ENCODE measurements at regions not wholly inside any gene's neighbourhood (a gene's known extent, or its start where the extent isn't known, plus 50 kb on each side); places are given as distances from the start of the nearest gene placed in this dataset.

GRCh38 chr14:65239143-65239937 lies 137.0 kb upstream of the MAX start (continued):
- TF ChIP-seq USF2 (IDR thresholded peaks at IDR 0.05; ENCODE audit: borderline replicate concordance, low read depth, low read length) (no peak), SMC3 (IDR thresholded peaks at IDR 0.05; ENCODE audit: low read depth, low read length) (no peak), USF1 (IDR thresholded peaks at IDR 0.05; ENCODE audit: borderline replicate concordance, low read depth) (peak; percentile 42; the same call in 1 of the 2 replicates), MAX (IDR thresholded peaks at IDR 0.05; ENCODE audit: low read depth) (no peak), CHD2 (IDR thresholded peaks at IDR 0.05; ENCODE audit: low read length, partially characterized antibody) (no peak), RXRA (IDR thresholded peaks at IDR 0.05; ENCODE audit: borderline replicate concordance, low read depth) (peak; percentile 42; the same call in 1 of the 2 replicates), ELF1 (IDR thresholded peaks at IDR 0.05) (no peak), SIN3A (IDR thresholded peaks at IDR 0.05; ENCODE audit: borderline replicate concordance, low read depth, low read length) (no peak), MXI1 (IDR thresholded peaks at IDR 0.05; ENCODE audit: low read depth, low read length) (no peak)

GRCh38 chr14:65239938-65240296 lies 137.6 kb upstream of the MAX start:
- H3K27ac ChIP-seq (ENCODE audit: low read depth in 2 of 2, low read length in 1 of 2): peak overlapping the region in 1 of 2 experiments; percentile 79; a peak in 2 of 4 replicates
- 67% methylated on average over 1 of the region's 1 CpG for WGBS (ENCODE audit: low lambda C conversion rate)
- POLR2A ChIA-PET: no interaction called here
- no peak for TF ChIP-seq RXRA (IDR thresholded peaks at IDR 0.05; ENCODE audit: borderline replicate concordance, low read depth)
- TF ChIP-seq TAF1 (IDR thresholded peaks at IDR 0.05; ENCODE audit: borderline replicate concordance, low read depth, low read length): no peak
- no peak for TF ChIP-seq NFIC (IDR thresholded peaks at IDR 0.05; ENCODE audit: borderline replicate concordance)
- TF ChIP-seq TEAD4 (IDR thresholded peaks at IDR 0.05; ENCODE audit: borderline replicate concordance, insufficient read depth): no peak
- no peak for TF ChIP-seq RFX5 (IDR thresholded peaks at IDR 0.05; ENCODE audit: low read length)
- TF ChIP-seq USF1 (IDR thresholded peaks at IDR 0.05; ENCODE audit: borderline replicate concordance, low read depth): no peak
- no peak for TF ChIP-seq EP300 (IDR thresholded peaks at IDR 0.05; ENCODE audit: borderline replicate concordance in 1 of 2, low read depth in 1 of 2, low read length in 1 of 2)
- no peak for TF ChIP-seq USF2 (IDR thresholded peaks at IDR 0.05; ENCODE audit: borderline replicate concordance, low read depth, low read length)
- TF ChIP-seq ZBTB33 (IDR thresholded peaks at IDR 0.05; ENCODE audit: borderline replicate concordance, low read depth): no peak
- TF ChIP-seq CHD2 (IDR thresholded peaks at IDR 0.05; ENCODE audit: low read length, partially characterized antibody): no peak
- TF ChIP-seq CTCF (IDR thresholded peaks at IDR 0.05): no peak
- TF ChIP-seq EZH2phosphoT487 (IDR thresholded peaks at IDR 0.05; ENCODE audit: borderline replicate concordance, low read depth): no peak
- TF ChIP-seq FOXJ3 (CRISPR knock-in tag; IDR thresholded peaks at IDR 0.05): no peak
- TF ChIP-seq POLR2AphosphoS5 (IDR thresholded peaks at IDR 0.05; ENCODE audit: low read depth, low read length): no peak
- TF ChIP-seq JUND (IDR thresholded peaks at IDR 0.05): no peak
- TF ChIP-seq PBX3 (IDR thresholded peaks at IDR 0.05): no peak

More at GRCh38 chr14:65239938-65240296, 137.6 kb upstream of the MAX start:
- DNase-seq: no peak
- Histone ChIP-seq H3K4me2 (no peak overlapping the region), H3K36me3 (replicated peaks in 1 of 2; ENCODE audit: control insufficient read depth in 1 of 2, insufficient read depth in 2 of 2, low read length in 1 of 2) (no peaks in the 10 kb centered on the region), H3F3A (replicated peaks; ENCODE audit: insufficient read depth) (peaks cover 12% of the 10 kb centered on the region), H3K9me2 (no peaks in the 10 kb centered on the region), H3K9me3 (no peaks in the 10 kb centered on the region), H3K9ac (no peak overlapping the region), H2AFZ (ENCODE audit: low read depth) (peak overlapping the region; percentile 26; the same call in 1 of the 2 replicates), H3K4me3 (ENCODE audit: low read depth in 2 of 2, low read length in 1 of 2) (no peak overlapping the region), H3K27me3 (ENCODE audit: insufficient read depth) (no peaks in the 10 kb centered on the region), H4K20me1 (ENCODE audit: insufficient read depth) (no peaks in the 10 kb centered on the region), H3K79me2 (ENCODE audit: insufficient read depth) (no peaks in the 10 kb centered on the region), H3K4me1 (ENCODE audit: control insufficient read depth in 1 of 2, insufficient read depth in 2 of 2, low read depth in 1 of 2, low read length in 1 of 2) (peaks cover 0 to 38% of the 10 kb centered on the region in 2 experiments; a peak in 3 of 4 replicates)
- CTCF ChIA-PET: interaction anchor here (0.7 kb wide), 1 partner anchor 162 kb away, joined by 3 read pairs; no protein-coding TSS in a partner anchor

Data from SK-N-SH (cell line).